ENCODE measurements at regions not wholly inside any gene's neighbourhood (a gene's known extent, or its start where the extent isn't known, plus 50 kb on each side); places are given as distances from the start of the nearest gene placed in this dataset.

DNA sequence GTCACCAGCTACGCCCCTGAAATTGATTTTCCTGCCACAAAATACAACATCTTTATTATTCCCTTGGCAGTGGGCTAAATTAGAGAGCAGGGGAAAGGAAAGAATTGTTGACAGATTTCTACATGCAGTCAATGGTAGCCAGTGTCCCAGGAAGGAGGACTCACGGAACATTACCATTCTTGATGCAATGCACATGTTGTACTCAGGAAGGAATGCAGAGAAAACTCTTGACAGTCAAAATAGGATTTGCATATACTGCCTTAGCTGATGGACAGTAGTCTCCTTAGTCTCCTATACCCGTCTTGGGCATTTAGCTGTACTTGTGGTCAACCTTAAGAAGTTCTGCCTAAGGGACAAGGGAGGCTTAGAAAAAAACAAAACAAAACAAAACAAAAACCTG, 158.0 kb upstream of the GYPA start:
- no peaks in the 10 kb centered on the region for H3K9me3 ChIP-seq (ENCODE audit: control insufficient read depth, low read length)
- H2BK12ac ChIP-seq (ENCODE audit: low read length in 2 of 2), result no peak overlapping the region
- no peak overlapping the region for H3K4ac ChIP-seq (ENCODE audit: low read depth in 1 of 2, low read length in 2 of 2)
- H3K14ac ChIP-seq (ENCODE audit: low read length in 2 of 2), result no peak overlapping the region
- no peak overlapping the region for H2BK5ac ChIP-seq (ENCODE audit: low read depth, low read length, poor library complexity, severe bottlenecking)
- no peak overlapping the region for H3K27ac ChIP-seq (ENCODE audit: low read length, poor library complexity, severe bottlenecking)
- no peak overlapping the region for H4K8ac ChIP-seq (ENCODE audit: low read length)
- no peaks in the 10 kb centered on the region for H3K36me3 ChIP-seq (ENCODE audit: control insufficient read depth in 1 of 2, insufficient read depth in 2 of 2, low read depth in 1 of 2, low read length in 2 of 2)
- no peak overlapping the region for H3K9ac ChIP-seq (ENCODE audit: low read length)
- no peak overlapping the region for H2AK5ac ChIP-seq (ENCODE audit: low read length, severe bottlenecking)
- H3K4me3 ChIP-seq (ENCODE audit: insufficient read depth in 1 of 2, low read depth in 1 of 2, low read length in 2 of 2), result no peak overlapping the region
- H2BK15ac ChIP-seq (ENCODE audit: low read depth, poor library complexity, severe bottlenecking), result no peak overlapping the region
- H2AFZ ChIP-seq (ENCODE audit: low read depth, low read length), result no peak overlapping the region
- H3K79me1 ChIP-seq (replicated peaks; ENCODE audit: low read length, poor library complexity, severe bottlenecking), result no peaks in the 10 kb centered on the region
- no peak for DNase-seq
- H3K23ac ChIP-seq (ENCODE audit: low read length in 2 of 2), result no peak overlapping the region
- no peak overlapping the region for H3K4me2 ChIP-seq (ENCODE audit: low read length, poor library complexity, severe bottlenecking)
- H3K27me3 ChIP-seq (ENCODE audit: control insufficient read depth in 1 of 2, insufficient read depth in 1 of 2, low read length in 2 of 2), result no peaks in the 10 kb centered on the region
- H3K4me1 ChIP-seq (ENCODE audit: control insufficient read depth, insufficient read depth, low read depth, low read length), result peaks cover 2% of the 10 kb centered on the region
- no peak overlapping the region for H3K18ac ChIP-seq (ENCODE audit: low read depth in 1 of 2, low read length in 2 of 2)
- no peak overlapping the region for H2BK120ac ChIP-seq (ENCODE audit: low read depth, low read length)
- 47% methylated on average over 2 of the region's 3 CpGs for WGBS
- H4K91ac ChIP-seq (ENCODE audit: low read length), result no peak overlapping the region

DNA sequence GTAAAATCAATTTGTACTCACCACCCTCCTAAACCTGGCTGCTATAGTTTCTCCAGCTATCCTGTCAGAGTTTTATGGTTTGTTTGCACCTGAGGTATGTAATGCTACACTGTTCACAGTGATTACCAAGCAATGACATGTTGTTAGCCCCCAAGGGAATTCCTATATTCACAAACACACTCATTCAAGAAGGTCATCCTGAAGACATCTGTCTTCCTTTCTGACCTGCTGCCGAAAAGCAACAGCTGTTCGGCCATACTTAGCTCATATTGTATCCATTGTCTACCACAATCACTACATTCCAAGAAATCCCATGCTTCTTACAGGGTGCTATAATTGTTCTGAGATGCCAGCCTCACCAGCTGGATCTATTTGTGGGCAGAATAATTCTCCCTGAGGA, 160.1 kb upstream of the GYPA start:
- H3K18ac ChIP-seq (ENCODE audit: low read depth in 1 of 2, low read length in 2 of 2), result no peak overlapping the region
- DNase-seq, result no peak
- no peak overlapping the region for H4K8ac ChIP-seq (ENCODE audit: low read length)
- H2BK5ac ChIP-seq (ENCODE audit: low read depth, low read length, poor library complexity, severe bottlenecking), result no peak overlapping the region
- no peak overlapping the region for H3K14ac ChIP-seq (ENCODE audit: low read length in 2 of 2)
- no peak overlapping the region for H2BK120ac ChIP-seq (ENCODE audit: low read depth, low read length)
- no peaks in the 10 kb centered on the region for H3K27me3 ChIP-seq (ENCODE audit: control insufficient read depth in 1 of 2, insufficient read depth in 1 of 2, low read length in 2 of 2)
- no peak overlapping the region for H3K9ac ChIP-seq (ENCODE audit: low read length)
- H2BK15ac ChIP-seq (ENCODE audit: low read depth, poor library complexity, severe bottlenecking), result no peak overlapping the region
- no peak overlapping the region for H4K91ac ChIP-seq (ENCODE audit: low read length)
- no peak overlapping the region for H3K23ac ChIP-seq (ENCODE audit: low read length in 2 of 2)
- H3K36me3 ChIP-seq (ENCODE audit: control insufficient read depth in 1 of 2, insufficient read depth in 2 of 2, low read depth in 1 of 2, low read length in 2 of 2), result no peaks in the 10 kb centered on the region
- H3K9me3 ChIP-seq (ENCODE audit: control insufficient read depth, low read length), result no peaks in the 10 kb centered on the region
- H3K4ac ChIP-seq (ENCODE audit: low read depth in 1 of 2, low read length in 2 of 2), result no peak overlapping the region
- H2AK5ac ChIP-seq (ENCODE audit: low read length, severe bottlenecking), result no peak overlapping the region
- H2AFZ ChIP-seq (ENCODE audit: low read depth, low read length), result no peak overlapping the region
- no peak overlapping the region for H2BK12ac ChIP-seq (ENCODE audit: low read length in 2 of 2)
- H3K27ac ChIP-seq (ENCODE audit: low read length, poor library complexity, severe bottlenecking), result no peak overlapping the region
- no peak overlapping the region for H3K4me2 ChIP-seq (ENCODE audit: low read length, poor library complexity, severe bottlenecking)
- 79% methylated on average over 2 of the region's 2 CpGs for WGBS
- no peaks in the 10 kb centered on the region for H3K79me1 ChIP-seq (replicated peaks; ENCODE audit: low read length, poor library complexity, severe bottlenecking)
- no peak overlapping the region for H3K4me3 ChIP-seq (ENCODE audit: insufficient read depth in 1 of 2, low read depth in 1 of 2, low read length in 2 of 2)
- no peaks in the 10 kb centered on the region for H3K4me1 ChIP-seq (ENCODE audit: control insufficient read depth, insufficient read depth, low read depth, low read length)

DNA sequence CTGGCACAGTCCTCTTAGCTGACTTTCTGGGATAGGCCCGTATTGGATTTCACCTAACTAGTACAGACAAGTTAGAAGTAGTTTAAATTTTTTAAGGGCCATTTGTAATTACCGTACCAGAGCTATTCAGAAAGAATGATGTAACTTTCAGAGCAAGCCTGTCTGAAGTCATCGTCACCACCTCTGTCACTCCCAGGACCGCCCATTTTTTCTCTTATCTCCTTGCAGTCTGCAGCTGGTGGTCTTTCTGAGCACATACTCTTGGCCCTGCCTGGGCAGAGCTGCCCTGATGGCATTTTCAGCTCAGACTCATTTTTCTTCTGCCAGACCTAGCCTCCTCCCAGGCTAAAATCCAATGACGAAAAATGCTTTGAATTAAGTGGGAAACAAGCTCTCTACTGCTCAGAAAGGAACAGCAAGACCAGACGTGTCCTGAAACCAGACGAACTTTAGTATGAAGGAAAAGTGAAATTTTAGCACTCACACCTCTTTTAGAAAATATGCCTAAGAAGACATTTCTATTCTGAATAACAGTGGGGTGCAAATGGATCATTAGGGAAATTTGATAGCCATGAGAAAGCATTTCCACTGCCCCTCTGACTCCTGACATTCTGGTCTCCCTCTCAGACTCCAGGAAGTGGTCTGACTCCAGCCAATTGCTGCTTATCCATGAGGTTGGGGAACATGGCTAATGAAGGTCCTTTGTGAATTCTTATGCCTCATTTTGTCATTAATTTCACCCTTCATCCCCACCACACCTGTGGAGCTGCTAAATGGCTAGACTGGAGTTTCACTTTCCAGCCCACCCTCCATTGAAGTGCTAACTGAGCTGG, 162.4 kb upstream of the GYPA start:
- Histone ChIP-seq H2BK12ac (ENCODE audit: low read length in 2 of 2) (no peak overlapping the region), H3K4me2 (ENCODE audit: low read length, poor library complexity, severe bottlenecking) (no peak overlapping the region), H3K14ac (ENCODE audit: low read length in 2 of 2) (no peak overlapping the region), H2BK120ac (ENCODE audit: low read depth, low read length) (no peak overlapping the region), H3K4me1 (ENCODE audit: control insufficient read depth, insufficient read depth, low read depth, low read length) (no peaks in the 10 kb centered on the region), H3K9me3 (ENCODE audit: control insufficient read depth, low read length) (no peaks in the 10 kb centered on the region), H3K27me3 (ENCODE audit: control insufficient read depth in 1 of 2, insufficient read depth in 1 of 2, low read length in 2 of 2) (no peaks in the 10 kb centered on the region), H3K79me1 (replicated peaks; ENCODE audit: low read length, poor library complexity, severe bottlenecking) (no peaks in the 10 kb centered on the region), H2AK5ac (ENCODE audit: low read length, severe bottlenecking) (no peak overlapping the region), H2BK5ac (ENCODE audit: low read depth, low read length, poor library complexity, severe bottlenecking) (no peak overlapping the region), H2BK15ac (ENCODE audit: low read depth, poor library complexity, severe bottlenecking) (no peak overlapping the region), H3K4me3 (ENCODE audit: insufficient read depth in 1 of 2, low read depth in 1 of 2, low read length in 2 of 2) (no peak overlapping the region), H3K9ac (ENCODE audit: low read length) (no peak overlapping the region), H4K8ac (ENCODE audit: low read length) (no peak overlapping the region), H3K27ac (ENCODE audit: low read length, poor library complexity, severe bottlenecking) (no peak overlapping the region), H3K18ac (ENCODE audit: low read depth in 1 of 2, low read length in 2 of 2) (no peak overlapping the region), H2AFZ (ENCODE audit: low read depth, low read length) (no peak overlapping the region), H3K36me3 (ENCODE audit: control insufficient read depth in 1 of 2, insufficient read depth in 2 of 2, low read depth in 1 of 2, low read length in 2 of 2) (no peaks in the 10 kb centered on the region), H4K91ac (ENCODE audit: low read length) (no peak overlapping the region), H3K4ac (ENCODE audit: low read depth in 1 of 2, low read length in 2 of 2) (no peak overlapping the region), H3K23ac (ENCODE audit: low read length in 2 of 2) (no peak overlapping the region)
- DNase-seq, result no peak
- WGBS, result 87% methylated on average over 7 of the region's 7 CpGs

DNA sequence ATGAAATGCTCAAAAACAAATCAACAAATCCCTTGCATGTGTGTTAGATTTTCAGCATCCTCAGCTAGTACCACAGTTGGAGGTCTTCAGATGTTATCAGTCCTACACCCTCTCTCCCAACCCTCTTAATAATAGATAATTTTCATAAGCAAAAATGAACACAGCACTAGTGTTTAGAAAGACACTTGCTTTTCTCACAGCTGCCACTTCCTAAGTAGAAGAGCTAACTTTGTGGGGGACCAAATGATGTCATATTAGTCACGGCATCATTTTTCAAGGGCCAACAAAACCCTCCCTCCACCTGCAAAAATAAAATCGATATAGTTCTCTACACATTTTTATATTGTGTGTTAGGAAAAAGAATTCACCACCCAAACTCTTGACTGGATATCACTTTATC, 163.5 kb upstream of the GYPA start:
- H3K4ac ChIP-seq (ENCODE audit: low read depth in 1 of 2, low read length in 2 of 2), result no peak overlapping the region
- H3K27me3 ChIP-seq (ENCODE audit: control insufficient read depth in 1 of 2, insufficient read depth in 1 of 2, low read length in 2 of 2), result no peaks in the 10 kb centered on the region
- H3K23ac ChIP-seq (ENCODE audit: low read length in 2 of 2), result no peak overlapping the region
- no peak overlapping the region for H2BK120ac ChIP-seq (ENCODE audit: low read depth, low read length)
- H3K14ac ChIP-seq (ENCODE audit: low read length in 2 of 2), result no peak overlapping the region
- H3K4me2 ChIP-seq (ENCODE audit: low read length, poor library complexity, severe bottlenecking), result no peak overlapping the region
- H3K36me3 ChIP-seq (ENCODE audit: control insufficient read depth in 1 of 2, insufficient read depth in 2 of 2, low read depth in 1 of 2, low read length in 2 of 2), result no peaks in the 10 kb centered on the region
- no peaks in the 10 kb centered on the region for H3K4me1 ChIP-seq (ENCODE audit: control insufficient read depth, insufficient read depth, low read depth, low read length)
- no peak for DNase-seq
- no CpG with 5 or more reads among the region's 2 CpGs for WGBS
- H4K8ac ChIP-seq (ENCODE audit: low read length), result no peak overlapping the region
- no peak overlapping the region for H3K9ac ChIP-seq (ENCODE audit: low read length)
- no peak overlapping the region for H3K18ac ChIP-seq (ENCODE audit: low read depth in 1 of 2, low read length in 2 of 2)
- no peak overlapping the region for H3K27ac ChIP-seq (ENCODE audit: low read length, poor library complexity, severe bottlenecking)
- no peak overlapping the region for H2AFZ ChIP-seq (ENCODE audit: low read depth, low read length)
- no peak overlapping the region for H3K4me3 ChIP-seq (ENCODE audit: insufficient read depth in 1 of 2, low read depth in 1 of 2, low read length in 2 of 2)
- no peaks in the 10 kb centered on the region for H3K9me3 ChIP-seq (ENCODE audit: control insufficient read depth, low read length)
- no peaks in the 10 kb centered on the region for H3K79me1 ChIP-seq (replicated peaks; ENCODE audit: low read length, poor library complexity, severe bottlenecking)
- no peak overlapping the region for H4K91ac ChIP-seq (ENCODE audit: low read length)
- no peak overlapping the region for H2AK5ac ChIP-seq (ENCODE audit: low read length, severe bottlenecking)
- H2BK15ac ChIP-seq (ENCODE audit: low read depth, poor library complexity, severe bottlenecking), result no peak overlapping the region
- no peak overlapping the region for H2BK5ac ChIP-seq (ENCODE audit: low read depth, low read length, poor library complexity, severe bottlenecking)
- no peak overlapping the region for H2BK12ac ChIP-seq (ENCODE audit: low read length in 2 of 2)

Data from mesenchymal stem cell (in vitro differentiated cells and primary cell).